NCI-H524 treated with DMSO at 0.1 percent for 48 hours (cell line): ENCODE measurements at regions not wholly inside any gene's neighbourhood (a gene's known extent, or its start where the extent isn't known, plus 50 kb on each side); places are given as distances from the start of the nearest gene placed in this dataset.
"Not testable (repeated sequence)": the region's sequence is repeated elsewhere in the genome, so short reads cannot be mapped to it uniquely, and the experiment has no call there.

Experiments used
- DNase-seq: peaks from one replicate; lab custom pipeline; 2025; lab: John Stamatoyannopoulos, UW

DNA sequence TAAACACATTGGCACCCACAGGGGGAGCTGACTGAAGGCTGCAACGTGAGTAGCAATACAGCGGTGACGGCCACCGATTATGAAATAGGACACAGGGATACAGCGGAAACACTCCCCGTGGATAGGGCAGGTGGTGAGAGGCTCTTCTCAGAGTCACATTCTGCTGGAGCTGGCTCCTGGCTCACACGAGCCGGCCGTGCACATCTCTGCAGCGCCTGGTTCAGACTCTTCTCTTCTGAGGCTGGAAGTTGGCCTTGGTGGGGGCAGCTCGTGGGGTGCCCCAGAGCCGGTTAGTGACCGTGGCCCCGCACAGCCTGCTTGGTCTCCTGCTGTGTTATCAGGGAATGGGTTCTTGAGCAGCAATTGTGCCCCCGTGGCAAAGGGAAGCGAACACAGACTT, 61.3 kb upstream of the EN2 start:
- no peak for DNase-seq

DNA sequence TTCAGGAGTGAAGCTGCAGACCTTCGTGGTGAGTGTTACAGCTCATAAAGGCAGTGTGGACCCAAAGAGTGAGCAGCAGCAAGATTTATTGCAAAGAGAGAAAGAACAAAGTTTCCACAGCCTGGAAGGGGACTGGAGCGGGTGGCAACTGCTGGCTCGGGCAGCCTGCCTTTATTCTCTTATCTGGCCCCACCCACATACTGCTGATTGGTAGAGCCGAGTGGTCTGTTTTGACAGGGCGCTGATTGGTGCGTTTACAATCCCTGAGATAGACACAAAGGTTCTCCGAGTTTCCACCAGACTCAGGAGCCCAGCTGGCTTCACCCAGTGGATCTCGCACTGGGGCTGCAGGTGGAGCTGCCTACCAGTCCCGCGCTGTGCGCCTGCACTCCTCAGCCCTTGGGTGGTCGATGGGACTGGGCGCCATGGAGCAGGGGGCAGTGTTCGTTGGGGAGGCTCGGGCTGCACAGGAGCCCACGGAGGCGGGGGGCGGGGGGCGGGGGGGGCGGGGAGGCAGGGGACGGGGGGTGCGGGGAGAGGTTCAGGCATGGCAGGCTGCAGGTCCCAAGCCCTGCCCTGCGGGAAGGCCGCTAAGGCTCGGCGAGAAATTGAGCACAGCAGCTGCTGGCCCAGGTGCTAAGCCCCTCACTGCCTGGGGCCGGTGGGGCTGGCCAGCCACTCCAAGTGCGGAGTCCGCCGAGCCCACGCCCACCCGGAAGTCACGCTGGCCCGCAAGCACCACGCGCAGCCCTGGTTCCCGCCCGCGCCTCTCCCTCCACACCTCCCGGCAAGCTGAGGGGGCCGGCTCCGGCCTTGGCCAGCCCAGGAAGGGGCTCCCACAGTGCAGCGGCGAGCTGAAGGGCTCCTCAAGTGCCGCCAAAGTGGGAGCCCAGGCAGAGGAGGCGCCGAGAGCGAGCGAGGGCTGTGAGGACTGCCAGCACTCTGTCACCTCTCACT, 59.9 kb upstream of the EN2 start:
- not testable (repeated sequence) for DNase-seq

DNA sequence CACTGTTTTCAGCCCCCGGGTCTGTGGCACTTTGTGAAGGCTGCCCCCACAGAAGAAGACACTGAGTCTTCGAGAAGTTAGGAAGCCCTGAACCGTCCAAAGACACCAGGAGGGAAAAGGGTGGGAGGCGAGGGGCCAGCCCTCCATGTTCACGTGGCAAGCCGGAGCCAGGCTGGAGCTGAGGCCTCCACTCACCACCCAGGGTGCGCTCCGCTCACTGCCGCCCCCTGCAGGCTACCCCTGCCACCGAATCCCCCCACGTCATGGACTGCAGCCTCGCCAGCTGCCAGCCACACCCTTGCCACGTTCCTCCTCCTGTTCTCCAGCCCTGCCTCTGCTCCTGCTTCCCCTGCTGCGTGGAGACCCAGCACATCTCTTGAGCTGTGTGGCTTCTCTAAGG, 59.0 kb upstream of the EN2 start:
- DNase-seq = no peak

DNA sequence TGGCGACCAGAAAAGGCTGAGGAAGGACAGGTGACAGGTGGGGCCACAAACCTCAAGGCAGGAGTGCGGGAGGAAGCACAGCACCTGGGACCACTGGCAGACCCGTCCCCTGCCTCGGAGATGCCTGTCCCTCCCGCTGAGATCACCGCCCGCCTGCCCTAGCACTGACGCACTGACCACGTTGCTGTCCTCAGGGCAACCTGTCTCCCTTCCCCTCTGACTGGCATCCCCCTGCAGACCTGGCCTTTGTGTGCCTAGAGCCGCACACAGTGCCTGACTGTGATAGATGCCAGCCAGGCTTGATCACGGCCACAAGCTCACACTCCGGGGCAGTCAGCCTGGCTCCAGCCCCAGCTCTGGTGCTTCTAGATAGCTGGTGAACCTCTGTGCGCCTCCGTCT, 58.4 kb upstream of the EN2 start:
- no peak for DNase-seq

DNA sequence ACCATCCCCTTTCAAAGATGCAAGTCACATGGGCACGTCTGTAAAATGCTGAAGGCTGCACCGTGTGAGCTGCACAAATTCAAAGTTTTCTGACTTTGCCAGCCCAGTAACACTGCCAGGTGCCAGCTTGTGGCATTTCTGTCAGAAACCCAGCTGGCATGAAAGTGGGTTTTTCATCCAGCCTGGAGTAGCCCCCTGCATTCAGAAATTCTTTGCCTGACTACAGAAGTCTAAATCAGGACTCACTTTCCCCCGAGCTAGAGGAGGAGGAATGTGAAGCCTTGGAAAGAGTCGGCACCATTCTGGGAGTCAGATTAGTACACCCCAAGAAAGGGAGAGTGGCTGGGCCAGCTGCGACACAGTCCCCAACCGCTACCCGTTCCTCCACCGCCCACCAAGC, 56.7 kb upstream of the EN2 start:
- DNase-seq = no peak

DNA sequence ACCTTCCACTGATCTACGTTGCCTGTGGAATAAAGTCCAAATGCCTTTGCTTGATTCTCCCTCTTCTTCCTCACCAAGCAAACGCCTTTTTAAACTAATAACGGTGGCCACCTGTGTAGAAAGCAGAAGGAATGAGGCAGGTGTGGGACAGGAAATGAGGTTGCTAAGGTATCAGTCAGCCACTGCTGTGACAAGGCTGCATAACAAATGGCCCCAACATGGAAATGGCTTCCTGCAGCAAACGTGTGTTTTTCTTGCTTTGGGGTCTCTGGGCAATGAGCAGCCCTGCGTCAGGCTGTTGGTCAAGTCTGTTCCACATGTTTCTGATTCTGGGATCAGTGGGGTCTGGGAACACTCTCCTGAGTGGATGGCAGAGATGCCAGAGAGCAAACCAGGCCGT, 56.0 kb upstream of the EN2 start:
- no peak for DNase-seq

DNA sequence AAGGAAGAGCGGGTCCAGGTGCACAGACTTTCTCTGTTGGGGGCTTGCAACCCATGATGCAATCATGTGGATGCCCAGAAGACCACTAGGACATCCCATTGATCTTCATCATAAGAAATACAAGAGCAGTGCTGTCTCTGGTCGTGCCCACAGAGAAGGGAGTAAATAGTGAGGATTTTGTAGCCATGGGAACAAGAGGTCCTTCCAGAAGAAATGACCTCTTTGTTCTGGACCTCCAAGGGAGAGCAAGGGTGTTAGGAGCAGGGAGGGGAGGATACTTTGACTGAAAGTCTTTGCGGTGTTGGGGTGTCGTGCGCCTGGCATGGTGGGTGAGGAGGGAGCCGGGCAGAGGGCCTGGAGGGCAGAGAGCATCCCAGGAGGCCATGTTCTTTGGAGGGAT, 55.0 kb upstream of the EN2 start:
- no peak for DNase-seq

DNA sequence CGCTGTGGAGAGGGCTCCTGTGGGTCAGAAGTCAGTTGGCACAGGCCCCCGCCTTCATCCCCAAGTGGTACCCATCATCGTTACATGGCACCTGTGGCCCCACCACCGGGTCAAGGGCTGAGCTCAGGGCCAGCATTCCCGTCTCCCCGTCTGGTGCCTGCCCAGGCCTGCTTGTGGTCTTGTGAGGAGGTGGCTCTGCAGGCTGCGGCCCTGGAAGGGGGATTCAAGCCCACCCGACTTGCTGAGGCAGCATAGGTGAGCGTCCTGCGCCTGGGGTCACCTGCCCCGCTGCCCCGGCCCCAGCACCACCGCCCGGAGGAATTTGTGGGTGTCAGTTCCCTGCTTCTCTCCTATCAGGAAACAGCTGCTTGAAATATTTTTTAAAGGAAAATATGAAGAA, 53.0 kb upstream of the EN2 start:
- DNase-seq = no peak

DNA sequence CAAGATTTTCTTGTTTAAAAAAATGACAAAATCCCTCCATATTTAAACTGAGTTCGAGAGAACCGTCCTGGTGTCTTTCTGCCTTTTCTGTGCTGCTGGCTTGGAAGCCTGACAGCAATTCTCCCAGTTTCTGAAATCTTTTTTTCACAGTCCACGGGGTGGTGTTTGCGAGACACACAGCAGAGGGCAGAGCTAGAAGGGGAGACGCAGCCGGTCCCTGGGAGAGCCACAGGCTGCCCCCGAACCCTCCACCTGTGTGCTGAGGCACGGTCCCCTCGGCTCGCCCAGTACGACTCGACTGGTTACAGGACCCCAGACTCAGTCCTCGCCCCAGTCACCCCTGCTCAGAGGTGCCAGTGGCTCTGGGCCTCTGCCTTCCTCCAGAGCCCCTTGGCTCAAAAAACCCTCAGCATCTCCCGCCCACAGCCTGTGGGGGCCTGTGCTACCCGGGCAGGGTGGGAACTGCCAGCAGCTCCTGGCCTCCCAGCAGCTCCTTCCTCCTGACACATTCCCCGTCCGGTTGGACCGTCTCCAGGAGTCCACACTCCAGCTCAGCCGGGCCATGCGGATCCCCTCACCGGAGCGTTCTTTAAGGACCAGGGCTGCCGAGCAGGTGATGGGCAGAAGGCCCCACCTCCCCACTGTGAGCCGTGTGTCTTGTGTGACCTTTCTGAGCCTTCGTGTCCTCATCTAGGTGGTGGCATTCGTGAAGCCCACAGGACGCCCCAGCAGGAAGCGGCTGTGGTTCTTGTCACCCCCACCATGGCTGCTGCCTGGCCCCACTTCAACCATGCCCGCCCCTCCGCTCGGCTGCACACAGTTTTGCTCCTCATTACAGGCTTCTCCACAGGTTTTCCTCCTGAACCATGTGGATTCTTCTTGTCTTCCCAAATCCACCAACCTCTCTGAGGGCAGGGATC, 52.3 kb upstream of the EN2 start:
- no peak for DNase-seq

DNA sequence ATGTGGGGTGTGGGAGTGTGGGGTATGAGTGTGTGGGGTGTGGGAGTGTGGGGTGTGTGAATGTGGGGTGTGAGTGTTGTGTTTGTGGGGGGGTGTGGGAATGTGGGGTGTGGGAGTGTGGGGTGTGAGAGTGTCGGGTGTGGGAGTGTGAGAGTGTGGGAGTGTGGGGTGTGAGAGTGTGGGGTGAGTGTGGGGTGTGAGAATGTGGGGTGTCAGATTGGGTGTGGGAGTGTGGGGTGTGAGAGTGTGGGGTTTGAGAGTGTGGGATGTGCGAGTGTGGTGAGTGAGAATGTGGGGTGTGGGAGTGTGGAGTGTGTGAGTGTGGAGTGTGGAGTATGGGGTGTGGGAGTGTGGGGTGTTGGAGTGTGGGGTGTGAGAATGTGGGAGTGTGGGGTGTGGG, 50.1 kb upstream of the EN2 start:
- DNase-seq = no peak
